SK-N-MC (cell line): ENCODE measurements at regions not wholly inside any gene's neighbourhood (a gene's known extent, or its start where the extent isn't known, plus 50 kb on each side); places are given as distances from the start of the nearest gene placed in this dataset.

Source experiments
- EZH2 ChIP-seq: fragments of 200-600 bp; sonication (generic); IDR thresholded peaks from one replicate; pipeline ENCODE4 v1.6.1; 2017; ENCODE audit warnings: antibody characterized with exemption
- FOXP2 ChIP-seq: optimal IDR thresholded peaks from 2 replicates; pipeline ENCODE3; 2011; ENCODE audit warnings: mild to moderate bottlenecking, moderate library complexity; ENCODE audit not compliant: insufficient read depth; ENCODE audit errors: extremely low read length, control extremely low read depth
- POLR2AphosphoS5 ChIP-seq: IDR thresholded peaks from 2 replicates; pipeline ENCODE4 v1.6.1; 2012; ENCODE audit warnings: mild to moderate bottlenecking, low read depth, low read length, borderline replicate concordance

DNA sequence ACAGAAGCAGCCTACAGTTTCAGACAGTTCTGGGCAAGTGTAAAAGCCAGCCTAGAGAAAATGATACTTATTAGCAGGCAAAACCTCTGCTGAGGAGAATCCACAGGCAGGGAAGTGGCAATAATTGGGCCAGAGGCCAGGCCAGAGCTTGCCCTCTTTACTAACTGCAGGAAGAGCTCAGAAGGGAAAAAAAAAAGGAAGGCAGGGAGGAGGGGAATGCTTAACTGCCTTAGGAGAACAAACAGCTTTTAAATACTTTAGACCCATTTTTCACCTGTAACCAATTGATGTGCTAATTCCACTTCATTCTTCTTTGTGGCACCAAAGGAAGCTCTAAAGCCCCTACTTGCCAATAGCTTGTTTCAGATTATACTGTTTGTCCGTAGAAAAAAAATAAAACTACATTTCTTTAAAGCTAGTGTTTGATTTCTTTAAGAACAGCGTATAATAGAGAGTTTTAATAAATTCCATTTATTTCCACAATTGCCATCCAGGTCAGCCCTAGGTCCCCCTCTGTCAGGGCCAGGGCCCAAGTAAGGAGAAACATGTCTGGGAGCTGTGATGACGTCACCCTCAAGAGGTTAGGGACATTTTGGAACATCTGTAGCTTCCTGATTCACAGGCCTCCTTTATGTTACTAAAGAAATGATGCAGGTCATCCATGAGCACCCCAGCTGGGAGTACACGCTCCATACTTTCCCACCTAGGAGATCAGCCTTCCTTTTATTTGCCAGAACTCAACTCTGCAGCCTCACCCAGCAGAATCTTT is 384.3 kb downstream of the CDC5L start:
- no peak for TF ChIP-seq EZH2
- no peak for TF ChIP-seq POLR2AphosphoS5
- no peak for TF ChIP-seq FOXP2
